Dermis microvascular lymphatic vessel endothelial cell (primary cell): ENCODE measurements at regions not wholly inside any gene's neighbourhood (a gene's known extent, or its start where the extent isn't known, plus 50 kb on each side); places are given as distances from the start of the nearest gene placed in this dataset.
A peak's percentile ranks its signal among the peaks of the same experiment; 100 is the strongest.

ENCODE experiments used
- DNase-seq, 2 donors: peaks; one replicate each; pipeline versions ENCODE4 v3.0.0 to v3.0.0-alpha.2; 2010; ENCODE audit warnings: low read depth in 2 of 2

- DNase-seq, result no peak
These were observed 200.7 kb upstream of the SLC38A2 start for GRCh38 chr12:46573347-46573658.

GRCh38 chr12:46572644-46573346 is 200.2 kb upstream of the SLC38A2 start:
- no peak for DNase-seq

- no peak for DNase-seq
These were observed 199.0 kb upstream of the SLC38A2 start for GRCh38 chr12:46571608-46572007.

GRCh38 chr12:46569826-46570439 is 197.4 kb upstream of the SLC38A2 start:
- no peak for DNase-seq

- no peak for DNase-seq
These were observed 195.1 kb upstream of the SLC38A2 start for GRCh38 chr12:46567667-46568066.

GRCh38 chr12:46562625-46563225 is 190.2 kb upstream of the SLC38A2 start:
- peak; percentile 95 for DNase-seq

- peak; percentile 64 to 88 for DNase-seq
These were observed 189.4 kb upstream of the SLC38A2 start for GRCh38 chr12:46561769-46562624.

- no peak for DNase-seq
These were observed 188.3 kb upstream of the SLC38A2 start for GRCh38 chr12:46560874-46561273.

- DNase-seq, result no peak
These were observed 187.5 kb upstream of the SLC38A2 start for GRCh38 chr12:46560089-46560488.

GRCh38 chr12:46559311-46559710 is 186.7 kb upstream of the SLC38A2 start:
- no peak for DNase-seq

GRCh38 chr12:46558677-46559076 is 186.1 kb upstream of the SLC38A2 start:
- no peak for DNase-seq

GRCh38 chr12:46557539-46558373 is 185.2 kb upstream of the SLC38A2 start:
- no peak for DNase-seq

GRCh38 chr12:46556819-46557524 is 184.4 kb upstream of the SLC38A2 start:
- peak in 1 of 2 donors; percentile 71 for DNase-seq

- DNase-seq, result peak; percentile 52 to 88
These were observed 183.6 kb upstream of the SLC38A2 start for GRCh38 chr12:46556105-46556559.

- DNase-seq, result no peak
These were observed 182.9 kb upstream of the SLC38A2 start for GRCh38 chr12:46555406-46555852.

GRCh38 chr12:46554460-46554859 is 181.9 kb upstream of the SLC38A2 start:
- DNase-seq, result no peak

GRCh38 chr12:46553911-46554310 is 181.3 kb upstream of the SLC38A2 start:
- no peak for DNase-seq

GRCh38 chr12:46553266-46553665 is 180.7 kb upstream of the SLC38A2 start:
- DNase-seq, result peak in 1 of 2 donors; percentile 54

GRCh38 chr12:46550266-46550879 is 177.8 kb upstream of the SLC38A2 start:
- no peak for DNase-seq
